Lower leg skin (tissue), 3 donors: ENCODE measurements at regions not wholly inside any gene's neighbourhood (a gene's known extent, or its start where the extent isn't known, plus 50 kb on each side); places are given as distances from the start of the nearest gene placed in this dataset.

Source experiments
- POLR2A ChIP-seq, 2 donors: fragments of 450-650 bp; IDR thresholded peaks; one replicate each; pipeline ENCODE4 v1.6.1; 2016 to 2017; ENCODE audit warnings: antibody characterized with exemption in 2 of 2, mild to moderate bottlenecking in 1 of 2, moderate library complexity in 1 of 2
- TF ChIP-seq, protein P1 (sequence below), 3 donors: fragments of 450-650 bp; IDR thresholded peaks; one replicate each; pipeline ENCODE4 v1.5.1; 2016; ENCODE audit warnings: antibody characterized with exemption in 3 of 3, mild to moderate bottlenecking in 3 of 3, moderate library complexity in 2 of 3

GRCh38 chr6:115663681-115664080 lies 397.0 kb downstream of the FRK start:
- TF ChIP-seq, protein P1, sequence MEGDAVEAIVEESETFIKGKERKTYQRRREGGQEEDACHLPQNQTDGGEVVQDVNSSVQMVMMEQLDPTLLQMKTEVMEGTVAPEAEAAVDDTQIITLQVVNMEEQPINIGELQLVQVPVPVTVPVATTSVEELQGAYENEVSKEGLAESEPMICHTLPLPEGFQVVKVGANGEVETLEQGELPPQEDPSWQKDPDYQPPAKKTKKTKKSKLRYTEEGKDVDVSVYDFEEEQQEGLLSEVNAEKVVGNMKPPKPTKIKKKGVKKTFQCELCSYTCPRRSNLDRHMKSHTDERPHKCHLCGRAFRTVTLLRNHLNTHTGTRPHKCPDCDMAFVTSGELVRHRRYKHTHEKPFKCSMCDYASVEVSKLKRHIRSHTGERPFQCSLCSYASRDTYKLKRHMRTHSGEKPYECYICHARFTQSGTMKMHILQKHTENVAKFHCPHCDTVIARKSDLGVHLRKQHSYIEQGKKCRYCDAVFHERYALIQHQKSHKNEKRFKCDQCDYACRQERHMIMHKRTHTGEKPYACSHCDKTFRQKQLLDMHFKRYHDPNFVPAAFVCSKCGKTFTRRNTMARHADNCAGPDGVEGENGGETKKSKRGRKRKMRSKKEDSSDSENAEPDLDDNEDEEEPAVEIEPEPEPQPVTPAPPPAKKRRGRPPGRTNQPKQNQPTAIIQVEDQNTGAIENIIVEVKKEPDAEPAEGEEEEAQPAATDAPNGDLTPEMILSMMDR (IDR thresholded peaks at IDR 0.05), result no peak
- TF ChIP-seq POLR2A (IDR thresholded peaks at IDR 0.05), result no peak
